Liver (tissue), 8 donors: ENCODE measurements at regions not wholly inside any gene's neighbourhood (a gene's known extent, or its start where the extent isn't known, plus 50 kb on each side); places are given as distances from the start of the nearest gene placed in this dataset.

Experiments
- DNase-seq: peaks from one replicate; pipeline ENCODE4 v3.0.0-alpha.2; 2017; ENCODE audit warnings: low spot score
- H3K27ac ChIP-seq, 2 donors: one replicate each; pipeline ENCODE4 v1.7.0; 2013; ENCODE audit warnings: inconsistent platforms in 2 of 2, low read length in 2 of 2, control low read depth in 1 of 2, low read depth in 1 of 2, mild to moderate bottlenecking in 1 of 2
- H3K27me3 ChIP-seq, 4 donors: one replicate each; pipeline versions ENCODE4 v1.6.1 to v1.7.0; 2013; ENCODE audit warnings: low read length in 3 of 4, inconsistent platforms in 1 of 4, mild to moderate bottlenecking in 1 of 4, moderate library complexity in 1 of 4; ENCODE audit not compliant: control insufficient read depth in 4 of 4, insufficient read depth in 4 of 4
- H3K36me3 ChIP-seq, 4 donors: one replicate each; pipeline versions ENCODE4 v1.6.1 to v1.7.0; 2013; ENCODE audit warnings: low read length in 3 of 4, mild to moderate bottlenecking in 3 of 4, low read depth in 1 of 4, moderate library complexity in 1 of 4; ENCODE audit not compliant: control insufficient read depth in 4 of 4, insufficient read depth in 3 of 4
- H3K4me1 ChIP-seq, 4 donors: one replicate each; pipeline versions ENCODE4 v1.6.1 to v1.7.0; 2013; ENCODE audit warnings: low read length in 3 of 4, mild to moderate bottlenecking in 3 of 4, moderate library complexity in 1 of 4; ENCODE audit not compliant: control insufficient read depth in 4 of 4, insufficient read depth in 4 of 4
- H3K4me3 ChIP-seq, 3 donors: one replicate each; pipeline versions ENCODE4 v1.6.1 to v1.7.0; 2013; ENCODE audit warnings: low read length in 3 of 3, control low read depth in 1 of 3, low read depth in 1 of 3, mild to moderate bottlenecking in 1 of 3
- H3K9ac ChIP-seq, 2 donors: one replicate each; pipeline ENCODE4 v1.7.0; 2013; ENCODE audit warnings: low read length in 2 of 2, mild to moderate bottlenecking in 2 of 2, moderate library complexity in 2 of 2, control low read depth in 1 of 2, low read depth in 1 of 2
- H3K9me3 ChIP-seq, 4 donors: one replicate each; pipeline versions ENCODE4 v1.6.1 to v1.7.0; 2013; ENCODE audit warnings: low read length in 3 of 4; ENCODE audit not compliant: control insufficient read depth in 4 of 4
- CTCF ChIP-seq: fragments of 150-350 bp; IDR thresholded peaks from 2 replicates; pipeline ENCODE4 v1.5.1; 2017; ENCODE audit warnings: improper control_type of control experiment, low read depth, low read length; ENCODE audit not compliant: missing input control
- EGR1 ChIP-seq, 2 donors: IDR thresholded peaks; 2 replicates each; pipeline ENCODE4 v1.6.1; 2016 to 2018; ENCODE audit warnings: antibody characterized with exemption in 2 of 2, low read depth in 2 of 2
- FOXA1 ChIP-seq: IDR thresholded peaks from 2 replicates; pipeline ENCODE4 v1.6.1; 2016; ENCODE audit warnings: antibody characterized with exemption
- FOXA2 ChIP-seq: IDR thresholded peaks from 2 replicates; pipeline ENCODE4 v1.6.1; 2016; ENCODE audit warnings: antibody characterized with exemption
- GABPA ChIP-seq, 2 donors: IDR thresholded peaks in 1 of 2; conservative IDR thresholded peaks in 1 of 2; 2 replicates each; pipeline ENCODE4 v1.6.1; 2016; ENCODE audit warnings: antibody characterized with exemption in 2 of 2, mild to moderate bottlenecking in 1 of 2, moderate library complexity in 1 of 2
- HNF4A ChIP-seq, 2 donors: conservative IDR thresholded peaks; 2 replicates each; pipeline ENCODE4 v1.6.1; 2016; ENCODE audit warnings: antibody characterized with exemption in 2 of 2, mild to moderate bottlenecking in 2 of 2
- HNF4G ChIP-seq: IDR thresholded peaks from 2 replicates; pipeline ENCODE4 v1.6.1; 2016; ENCODE audit warnings: antibody characterized with exemption
- JUND ChIP-seq, 2 donors: IDR thresholded peaks; 2 replicates each; pipeline ENCODE4 v1.6.1; 2016; ENCODE audit warnings: antibody characterized with exemption in 2 of 2
- NR2F2 ChIP-seq: IDR thresholded peaks from 2 replicates; pipeline ENCODE4 v1.6.1; 2016; ENCODE audit warnings: antibody characterized with exemption
- RAD21 ChIP-seq, 2 donors: IDR thresholded peaks; 2 replicates each; pipeline ENCODE4 v1.6.1; 2016; ENCODE audit warnings: antibody characterized with exemption in 2 of 2, mild to moderate bottlenecking in 2 of 2
- REST ChIP-seq: IDR thresholded peaks from 2 replicates; pipeline ENCODE4 v1.6.1; 2016; ENCODE audit warnings: antibody characterized with exemption, mild to moderate bottlenecking
- RXRA ChIP-seq, 2 donors: IDR thresholded peaks; 2 replicates each; pipeline ENCODE4 v1.6.1; 2017 to 2018; ENCODE audit warnings: antibody characterized with exemption in 2 of 2, mild to moderate bottlenecking in 1 of 2
- SP1 ChIP-seq: IDR thresholded peaks from 2 replicates; pipeline ENCODE4 v1.6.1; 2018; ENCODE audit warnings: antibody characterized with exemption, mild to moderate bottlenecking
- TAF1 ChIP-seq: conservative IDR thresholded peaks from 2 replicates; pipeline ENCODE4 v1.6.1; 2016; ENCODE audit warnings: antibody characterized with exemption, mild to moderate bottlenecking
- YY1 ChIP-seq: IDR thresholded peaks from 2 replicates; pipeline ENCODE4 v1.6.1; 2016; ENCODE audit warnings: antibody characterized with exemption, mild to moderate bottlenecking
- WGBS: extraction: QIAGEN DNeasy Blood & Tissue Kit; methylation state at CpG from one replicate; pipeline ENCODE4 v1.1.7; 2013; 5-methylcytosine and 5-hydroxymethylcytosine counted together
- TF ChIP-seq, protein P1 (sequence below): IDR thresholded peaks from 2 replicates; pipeline ENCODE4 v1.6.1; 2016; ENCODE audit warnings: antibody characterized with exemption
- TF ChIP-seq, protein P2 (sequence below): IDR thresholded peaks from 2 replicates; pipeline ENCODE4 v1.6.1; 2016; ENCODE audit warnings: antibody characterized with exemption
- TF ChIP-seq, protein P3 (sequence below): IDR thresholded peaks from 2 replicates; pipeline ENCODE4 v1.6.1; 2016; ENCODE audit warnings: antibody characterized with exemption
- donor health status: healthy.
- donor health status: healthy.
- donor health status: healthy.
- donor health status: healthy.
- donor health status: healthy.

GRCh38 chr4:184892999-184893398 is 67.2 kb upstream of the ACSL1 start:
- DNase-seq = no peak
- Histone ChIP-seq H3K4me1 (peaks cover 11 to 82% (median 53%) of the 10 kb centered on the region in 4 donors), H3K27ac (peak overlapping the region; percentile 73 to 91), H3K4me3 (no peak overlapping the region), H3K36me3 (no peaks in the 10 kb centered on the region), H3K27me3 (no peaks in the 10 kb centered on the region), H3K9me3 (no peaks in the 10 kb centered on the region), H3K9ac (peak overlapping the region in 1 of 2 donors; percentile 33)
- TF ChIP-seq YY1 (no peak), GABPA (IDR thresholded peaks at IDR 0.05 in 1 of 2, conservative IDR thresholded peaks at IDR 0.05 in 1 of 2) (no peak), JUND (IDR thresholded peaks at IDR 0.05) (no peak), FOXA1 (no peak), HNF4G (no peak), TAF1 (no peak), NR2F2 (no peak), RAD21 (IDR thresholded peaks at IDR 0.05) (no peak), REST (no peak), CTCF (no peak), SP1 (peak; percentile 47), HNF4A (conservative IDR thresholded peaks at IDR 0.05) (peak in 1 of 2 donors; percentile 39), FOXA2 (peak; percentile 48), EGR1 (IDR thresholded peaks at IDR 0.05; ENCODE audit: low read depth in 2 of 2) (peak in 1 of 2 donors; percentile 46), RXRA (IDR thresholded peaks at IDR 0.05) (peak; percentile 38 to 66)
- TF ChIP-seq, protein P1, sequence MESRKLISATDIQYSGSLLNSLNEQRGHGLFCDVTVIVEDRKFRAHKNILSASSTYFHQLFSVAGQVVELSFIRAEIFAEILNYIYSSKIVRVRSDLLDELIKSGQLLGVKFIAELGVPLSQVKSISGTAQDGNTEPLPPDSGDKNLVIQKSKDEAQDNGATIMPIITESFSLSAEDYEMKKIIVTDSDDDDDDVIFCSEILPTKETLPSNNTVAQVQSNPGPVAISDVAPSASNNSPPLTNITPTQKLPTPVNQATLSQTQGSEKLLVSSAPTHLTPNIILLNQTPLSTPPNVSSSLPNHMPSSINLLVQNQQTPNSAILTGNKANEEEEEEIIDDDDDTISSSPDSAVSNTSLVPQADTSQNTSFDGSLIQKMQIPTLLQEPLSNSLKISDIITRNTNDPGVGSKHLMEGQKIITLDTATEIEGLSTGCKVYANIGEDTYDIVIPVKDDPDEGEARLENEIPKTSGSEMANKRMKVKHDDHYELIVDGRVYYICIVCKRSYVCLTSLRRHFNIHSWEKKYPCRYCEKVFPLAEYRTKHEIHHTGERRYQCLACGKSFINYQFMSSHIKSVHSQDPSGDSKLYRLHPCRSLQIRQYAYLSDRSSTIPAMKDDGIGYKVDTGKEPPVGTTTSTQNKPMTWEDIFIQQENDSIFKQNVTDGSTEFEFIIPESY = no peak
- TF ChIP-seq, protein P2, sequence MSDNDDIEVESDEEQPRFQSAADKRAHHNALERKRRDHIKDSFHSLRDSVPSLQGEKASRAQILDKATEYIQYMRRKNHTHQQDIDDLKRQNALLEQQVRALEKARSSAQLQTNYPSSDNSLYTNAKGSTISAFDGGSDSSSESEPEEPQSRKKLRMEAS = no peak
- TF ChIP-seq, protein P3, sequence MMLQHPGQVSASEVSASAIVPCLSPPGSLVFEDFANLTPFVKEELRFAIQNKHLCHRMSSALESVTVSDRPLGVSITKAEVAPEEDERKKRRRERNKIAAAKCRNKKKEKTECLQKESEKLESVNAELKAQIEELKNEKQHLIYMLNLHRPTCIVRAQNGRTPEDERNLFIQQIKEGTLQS = no peak
- 41% methylated on average over 3 of the region's 3 CpGs for WGBS
